GM12878 (cell line): ENCODE measurements at regions not wholly inside any gene's neighbourhood (a gene's known extent, or its start where the extent isn't known, plus 50 kb on each side); places are given as distances from the start of the nearest gene placed in this dataset.

ENCODE experiments used
- ATAC-seq: fragments of 200-7000 bp; cut with Tn5 transposase; 3 replicates; pipeline ENCODE4 v1.9.1; 2020; ENCODE audit warnings: mild to moderate bottlenecking, moderate library complexity
- BruUV-seq: library from RNA; stranded (reverse); fragments of 400-500 nt; replicated peaks from 2 replicates; lab custom pipeline; 2021; lab: Mats Ljungman, UMichigan
- CTCF ChIA-PET: fragments of 300-600 bp; sonication (Branson Sonifier 250); formaldehyde crosslinking; extraction: SDS; loops from one replicate; lab custom pipeline; 2021; ENCODE audit warnings: inconsistent platforms; lab: Yijun Ruan, JAX
- POLR2A ChIA-PET: fragments of 350-600 bp; formaldehyde crosslinking; extraction: SDS; loops from one replicate; lab custom pipeline; 2021; ENCODE audit warnings: inconsistent platforms; lab: Charles Lee
- RAD21 ChIA-PET: fragments of 300-600 bp; sonication (Branson Sonifier 250); formaldehyde crosslinking; loops from one replicate; lab custom pipeline; 2023; ENCODE audit warnings: antibody characterized with exemption; ENCODE audit not compliant: unreplicated experiment; lab: Charles Lee
- SMC1A ChIA-PET: fragments of 300-600 bp; sonication (Branson Sonifier 250); formaldehyde crosslinking; loops from one replicate; lab custom pipeline; 2023; ENCODE audit not compliant: unreplicated experiment, uncharacterized antibody; lab: Charles Lee
- DNase-seq: peaks from one replicate; pipeline ENCODE4 v3.0.0-alpha.2; 2011; ENCODE audit warnings: low read depth, low spot score
- FAIRE-seq: peaks from 3 replicates; lab custom pipeline; 2011; peaks lifted over from hg19 to GRCh38; lab: Jason Lieb, UNC
- H2AFZ ChIP-seq: 2 replicates; pipeline ENCODE4 v1.6.0; 2011; ENCODE audit warnings: low read depth, low read length, control low read depth; ENCODE audit not compliant: control insufficient read depth
- H3K27ac ChIP-seq: 2 replicates; pipeline ENCODE4 v1.5.1; 2011; ENCODE audit warnings: control low read depth; ENCODE audit not compliant: control insufficient read depth, insufficient read depth
- H3K27me3 ChIP-seq, 2 experiments: replicated peaks in 1 of 2; 2 replicates each; pipeline versions ENCODE4 v1.6.0 to v1.6.1; 2011; ENCODE audit warnings: low read length in 1 of 2; ENCODE audit not compliant: control insufficient read depth in 2 of 2, insufficient read depth in 2 of 2
- H3K36me3 ChIP-seq, 2 experiments: 2 replicates each; pipeline ENCODE4 v1.5.1; 2011; ENCODE audit warnings: low read length in 1 of 2; ENCODE audit not compliant: control insufficient read depth in 2 of 2, insufficient read depth in 2 of 2
- H3K4me1 ChIP-seq: 2 replicates; pipeline ENCODE4 v1.6.1; 2011; ENCODE audit warnings: mild to moderate bottlenecking, low read length, moderate library complexity, mixed read lengths; ENCODE audit not compliant: control insufficient read depth, insufficient read depth
- H3K4me2 ChIP-seq: 2 replicates; pipeline ENCODE4 v1.6.0; 2011; ENCODE audit warnings: control low read depth; ENCODE audit not compliant: control insufficient read depth, insufficient read depth
- H3K4me3 ChIP-seq: fragments of 200-600 bp; sonication (generic); 2 replicates; pipeline ENCODE4 v1.5.1; 2016
- H3K79me2 ChIP-seq: 2 replicates; pipeline ENCODE4 v1.6.0; 2011; ENCODE audit warnings: low read length; ENCODE audit not compliant: control insufficient read depth, insufficient read depth
- H3K9ac ChIP-seq: 2 replicates; pipeline ENCODE4 v1.8.0; 2011; ENCODE audit warnings: low read length, control low read depth, mixed read lengths; ENCODE audit not compliant: control insufficient read depth, insufficient read depth
- H3K9me3 ChIP-seq: replicated peaks from 3 replicates; pipeline ENCODE4 v1.5.1; 2011; ENCODE audit warnings: mild to moderate bottlenecking, low read length; ENCODE audit not compliant: control insufficient read depth, insufficient read depth
- H4K20me1 ChIP-seq: 2 replicates; pipeline ENCODE4 v1.6.0; 2011; ENCODE audit not compliant: control insufficient read depth, insufficient read depth
- BRCA1 ChIP-seq: IDR thresholded peaks from 2 replicates; pipeline ENCODE4 v1.6.1; 2011; ENCODE audit warnings: low read depth, low read length, improper control_type of control experiment
- FOXM1 ChIP-seq: IDR thresholded peaks from 2 replicates; pipeline ENCODE4 v1.6.1; 2012; ENCODE audit warnings: low read depth, mild to moderate bottlenecking, inconsistent platforms, low read length, moderate library complexity
- JUND ChIP-seq: IDR thresholded peaks from 2 replicates; pipeline ENCODE4 v1.6.1; 2012; ENCODE audit warnings: low read depth, mild to moderate bottlenecking, low read length, improper control_type of control experiment, moderate library complexity
- RB1 ChIP-seq: fragments of 450-650 bp; formaldehyde crosslinking; IDR thresholded peaks from 2 replicates; pipeline ENCODE4 v1.6.1; 2017; ENCODE audit warnings: mild to moderate bottlenecking, borderline replicate concordance
- SIX5 ChIP-seq: IDR thresholded peaks from 2 replicates; pipeline ENCODE4 v1.6.1; 2011; ENCODE audit warnings: mild to moderate bottlenecking, low read depth, low read length, moderate library complexity; ENCODE audit not compliant: severe bottlenecking
- SMARCA5 ChIP-seq: fragments of 450-650 bp; IDR thresholded peaks from 2 replicates; pipeline ENCODE4 v1.6.1; 2017; ENCODE audit warnings: mild to moderate bottlenecking
- SP1 ChIP-seq: IDR thresholded peaks from one replicate; pipeline ENCODE4 v1.6.1; 2011; ENCODE audit warnings: low read depth, low read length
- STAT1 ChIP-seq: fragments of 450-650 bp; conservative IDR thresholded peaks from 2 replicates; pipeline ENCODE4 v1.6.1; 2014; ENCODE audit warnings: antibody characterized with exemption, mild to moderate bottlenecking
- TARDBP ChIP-seq: IDR thresholded peaks from 2 replicates; pipeline ENCODE4 v1.6.1; 2016; ENCODE audit warnings: borderline replicate concordance
- ZNF217 ChIP-seq: fragments of 450-650 bp; IDR thresholded peaks from 2 replicates; pipeline ENCODE4 v1.6.1; 2017; ENCODE audit warnings: antibody characterized with exemption, mild to moderate bottlenecking
- ZNF622 ChIP-seq: fragments of 450-650 bp; IDR thresholded peaks from 2 replicates; pipeline ENCODE4 v1.6.1; 2017; ENCODE audit warnings: mild to moderate bottlenecking, inconsistent platforms
- WGBS: methylation state at CpG from one replicate; pipeline ENCODE4 v1.1.6; 2016; ENCODE audit warnings: low lambda C conversion rate; ENCODE audit not compliant: insufficient replicate concordance, insufficient coverage; ENCODE audit errors: missing lambda C conversion rate; 5-methylcytosine and 5-hydroxymethylcytosine counted together
- in situ Hi-C: fragments of 300-500 bp; cut with MboI; formaldehyde crosslinking; loops from 9 replicates; pipeline ENCODE4 v1.14.3; 2018; ENCODE audit warnings: mixed read lengths
- intact Hi-C: fragments of 100-400 bp; cut with micrococcal nuclease; formaldehyde crosslinking; loops from one replicate; pipeline ENCODE4 v1.14.2; 2022; ENCODE audit not compliant: unreplicated experiment
- TF ChIP-seq, protein P1 (sequence below): fragments of 450-650 bp; IDR thresholded peaks from 2 replicates; pipeline ENCODE4 v1.6.1; 2017; ENCODE audit warnings: antibody characterized with exemption, mild to moderate bottlenecking, moderate library complexity
- TF ChIP-seq, protein P2 (sequence below): fragments of 450-650 bp; IDR thresholded peaks from 2 replicates; pipeline ENCODE4 v1.6.1; 2017; ENCODE audit warnings: mild to moderate bottlenecking, moderate library complexity
- TF ChIP-seq, protein P3 (sequence below): fragments of 150-350 bp; IDR thresholded peaks from 2 replicates; pipeline ENCODE4 v1.6.1; 2014; ENCODE audit warnings: mild to moderate bottlenecking, low read depth, low read length
- TF ChIP-seq, protein P4 (sequence below): fragments of 450-650 bp; IDR thresholded peaks from 2 replicates; pipeline ENCODE4 v1.6.1; 2017; ENCODE audit warnings: low read depth, mild to moderate bottlenecking, moderate library complexity

DNA sequence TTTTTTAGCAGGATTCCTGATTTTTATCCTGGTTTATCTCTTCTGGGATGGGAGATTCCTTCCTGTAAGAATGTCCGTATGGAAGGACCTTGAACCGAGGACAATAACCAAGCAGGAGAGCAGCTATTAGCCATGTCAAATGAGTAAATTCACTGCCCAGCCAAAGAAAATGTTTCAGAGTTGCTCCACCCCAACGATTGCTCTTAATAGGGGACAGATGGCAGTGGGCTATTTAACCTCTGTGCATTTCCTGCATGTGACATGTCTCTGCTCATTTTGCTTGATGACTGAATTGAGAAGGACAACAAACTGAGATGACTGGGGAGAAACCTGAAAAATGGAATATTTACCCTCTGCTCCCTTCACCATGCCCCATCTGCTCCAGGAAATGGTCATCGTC, 479.9 kb upstream of the ZNF462 start:
- ChIA-PET CTCF (no interaction called here), RAD21 (no interaction called here), POLR2A (no interaction called here), SMC1A (interaction anchor here (1.9 to 2.2 kb wide), 2 partner anchors 9 to 14 kb away, joined by 6 to 8 read pairs; no protein-coding TSS in a partner anchor)
- no peak for FAIRE-seq
- intact Hi-C loops, result no loop called here
- Histone ChIP-seq H3K27me3 (no peaks in the 10 kb centered on the region), H3K4me2 (no peak overlapping the region), H2AFZ (no peak overlapping the region), H3K79me2 (no peaks in the 10 kb centered on the region), H3K9me3 (no peaks in the 10 kb centered on the region), H4K20me1 (no peaks in the 10 kb centered on the region), H3K36me3 (no peaks in the 10 kb centered on the region), H3K4me3 (no peak overlapping the region), H3K9ac (no peak overlapping the region), H3K4me1 (no peaks in the 10 kb centered on the region), H3K27ac (no peak overlapping the region)
- ATAC-seq, result no peak
- DNase-seq, result no peak
- 24% methylated on average over 4 of the region's 4 CpGs for WGBS
- in situ Hi-C loops, result no loop called here
- BruUV-seq, result no TSS peak
- TF ChIP-seq SP1 (no peak), STAT1 (no peak), ZNF622 (no peak), SMARCA5 (no peak), BRCA1 (no peak), RB1 (no peak), TARDBP (no peak), FOXM1 (no peak), JUND (no peak), SIX5 (no peak), ZNF217 (no peak)
- TF ChIP-seq, protein P1, sequence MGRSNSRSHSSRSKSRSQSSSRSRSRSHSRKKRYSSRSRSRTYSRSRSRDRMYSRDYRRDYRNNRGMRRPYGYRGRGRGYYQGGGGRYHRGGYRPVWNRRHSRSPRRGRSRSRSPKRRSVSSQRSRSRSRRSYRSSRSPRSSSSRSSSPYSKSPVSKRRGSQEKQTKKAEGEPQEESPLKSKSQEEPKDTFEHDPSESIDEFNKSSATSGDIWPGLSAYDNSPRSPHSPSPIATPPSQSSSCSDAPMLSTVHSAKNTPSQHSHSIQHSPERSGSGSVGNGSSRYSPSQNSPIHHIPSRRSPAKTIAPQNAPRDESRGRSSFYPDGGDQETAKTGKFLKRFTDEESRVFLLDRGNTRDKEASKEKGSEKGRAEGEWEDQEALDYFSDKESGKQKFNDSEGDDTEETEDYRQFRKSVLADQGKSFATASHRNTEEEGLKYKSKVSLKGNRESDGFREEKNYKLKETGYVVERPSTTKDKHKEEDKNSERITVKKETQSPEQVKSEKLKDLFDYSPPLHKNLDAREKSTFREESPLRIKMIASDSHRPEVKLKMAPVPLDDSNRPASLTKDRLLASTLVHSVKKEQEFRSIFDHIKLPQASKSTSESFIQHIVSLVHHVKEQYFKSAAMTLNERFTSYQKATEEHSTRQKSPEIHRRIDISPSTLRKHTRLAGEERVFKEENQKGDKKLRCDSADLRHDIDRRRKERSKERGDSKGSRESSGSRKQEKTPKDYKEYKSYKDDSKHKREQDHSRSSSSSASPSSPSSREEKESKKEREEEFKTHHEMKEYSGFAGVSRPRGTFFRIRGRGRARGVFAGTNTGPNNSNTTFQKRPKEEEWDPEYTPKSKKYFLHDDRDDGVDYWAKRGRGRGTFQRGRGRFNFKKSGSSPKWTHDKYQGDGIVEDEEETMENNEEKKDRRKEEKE, result no peak
- TF ChIP-seq, protein P2, sequence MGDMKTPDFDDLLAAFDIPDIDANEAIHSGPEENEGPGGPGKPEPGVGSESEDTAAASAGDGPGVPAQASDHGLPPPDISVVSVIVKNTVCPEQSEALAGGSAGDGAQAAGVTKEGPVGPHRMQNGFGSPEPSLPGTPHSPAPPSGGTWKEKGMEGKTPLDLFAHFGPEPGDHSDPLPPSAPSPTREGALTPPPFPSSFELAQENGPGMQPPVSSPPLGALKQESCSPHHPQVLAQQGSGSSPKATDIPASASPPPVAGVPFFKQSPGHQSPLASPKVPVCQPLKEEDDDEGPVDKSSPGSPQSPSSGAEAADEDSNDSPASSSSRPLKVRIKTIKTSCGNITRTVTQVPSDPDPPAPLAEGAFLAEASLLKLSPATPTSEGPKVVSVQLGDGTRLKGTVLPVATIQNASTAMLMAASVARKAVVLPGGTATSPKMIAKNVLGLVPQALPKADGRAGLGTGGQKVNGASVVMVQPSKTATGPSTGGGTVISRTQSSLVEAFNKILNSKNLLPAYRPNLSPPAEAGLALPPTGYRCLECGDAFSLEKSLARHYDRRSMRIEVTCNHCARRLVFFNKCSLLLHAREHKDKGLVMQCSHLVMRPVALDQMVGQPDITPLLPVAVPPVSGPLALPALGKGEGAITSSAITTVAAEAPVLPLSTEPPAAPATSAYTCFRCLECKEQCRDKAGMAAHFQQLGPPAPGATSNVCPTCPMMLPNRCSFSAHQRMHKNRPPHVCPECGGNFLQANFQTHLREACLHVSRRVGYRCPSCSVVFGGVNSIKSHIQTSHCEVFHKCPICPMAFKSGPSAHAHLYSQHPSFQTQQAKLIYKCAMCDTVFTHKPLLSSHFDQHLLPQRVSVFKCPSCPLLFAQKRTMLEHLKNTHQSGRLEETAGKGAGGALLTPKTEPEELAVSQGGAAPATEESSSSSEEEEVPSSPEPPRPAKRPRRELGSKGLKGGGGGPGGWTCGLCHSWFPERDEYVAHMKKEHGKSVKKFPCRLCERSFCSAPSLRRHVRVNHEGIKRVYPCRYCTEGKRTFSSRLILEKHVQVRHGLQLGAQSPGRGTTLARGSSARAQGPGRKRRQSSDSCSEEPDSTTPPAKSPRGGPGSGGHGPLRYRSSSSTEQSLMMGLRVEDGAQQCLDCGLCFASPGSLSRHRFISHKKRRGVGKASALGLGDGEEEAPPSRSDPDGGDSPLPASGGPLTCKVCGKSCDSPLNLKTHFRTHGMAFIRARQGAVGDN, result no peak
- TF ChIP-seq, protein P3, sequence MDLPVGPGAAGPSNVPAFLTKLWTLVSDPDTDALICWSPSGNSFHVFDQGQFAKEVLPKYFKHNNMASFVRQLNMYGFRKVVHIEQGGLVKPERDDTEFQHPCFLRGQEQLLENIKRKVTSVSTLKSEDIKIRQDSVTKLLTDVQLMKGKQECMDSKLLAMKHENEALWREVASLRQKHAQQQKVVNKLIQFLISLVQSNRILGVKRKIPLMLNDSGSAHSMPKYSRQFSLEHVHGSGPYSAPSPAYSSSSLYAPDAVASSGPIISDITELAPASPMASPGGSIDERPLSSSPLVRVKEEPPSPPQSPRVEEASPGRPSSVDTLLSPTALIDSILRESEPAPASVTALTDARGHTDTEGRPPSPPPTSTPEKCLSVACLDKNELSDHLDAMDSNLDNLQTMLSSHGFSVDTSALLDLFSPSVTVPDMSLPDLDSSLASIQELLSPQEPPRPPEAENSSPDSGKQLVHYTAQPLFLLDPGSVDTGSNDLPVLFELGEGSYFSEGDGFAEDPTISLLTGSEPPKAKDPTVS, result no peak
- TF ChIP-seq, protein P4, sequence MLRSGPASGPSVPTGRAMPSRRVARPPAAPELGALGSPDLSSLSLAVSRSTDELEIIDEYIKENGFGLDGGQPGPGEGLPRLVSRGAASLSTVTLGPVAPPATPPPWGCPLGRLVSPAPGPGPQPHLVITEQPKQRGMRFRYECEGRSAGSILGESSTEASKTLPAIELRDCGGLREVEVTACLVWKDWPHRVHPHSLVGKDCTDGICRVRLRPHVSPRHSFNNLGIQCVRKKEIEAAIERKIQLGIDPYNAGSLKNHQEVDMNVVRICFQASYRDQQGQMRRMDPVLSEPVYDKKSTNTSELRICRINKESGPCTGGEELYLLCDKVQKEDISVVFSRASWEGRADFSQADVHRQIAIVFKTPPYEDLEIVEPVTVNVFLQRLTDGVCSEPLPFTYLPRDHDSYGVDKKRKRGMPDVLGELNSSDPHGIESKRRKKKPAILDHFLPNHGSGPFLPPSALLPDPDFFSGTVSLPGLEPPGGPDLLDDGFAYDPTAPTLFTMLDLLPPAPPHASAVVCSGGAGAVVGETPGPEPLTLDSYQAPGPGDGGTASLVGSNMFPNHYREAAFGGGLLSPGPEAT, result no peak
- TF ChIP-seq, all 136 proteins: peak for 0
